HCT116 (cell line): ENCODE measurements at regions not wholly inside any gene's neighbourhood (a gene's known extent, or its start where the extent isn't known, plus 50 kb on each side); places are given as distances from the start of the nearest gene placed in this dataset.

Source experiments
- ATAC-seq: fragments of 200-7000 bp; cut with Tn5 transposase; 2 replicates; pipeline ENCODE4 v1.9.1; 2020; ENCODE audit warnings: mild to moderate bottlenecking, moderate library complexity
- BruUV-seq: library from RNA; stranded (reverse); fragments of 400-500 nt; replicated peaks from 2 replicates; lab custom pipeline; 2021; lab: Mats Ljungman, UMichigan
- CTCF ChIA-PET: fragments of 300-600 bp; sonication (Branson Sonifier 250); formaldehyde crosslinking; loops from one replicate; lab custom pipeline; 2021; ENCODE audit warnings: antibody characterized with exemption; lab: Charles Lee
- POLR2A ChIA-PET: fragments of 300-600, 350-600 bp; sonication (Branson Sonifier 250); formaldehyde crosslinking; loops from one replicate; lab custom pipeline; 2021; ENCODE audit warnings: antibody characterized with exemption; lab: Charles Lee
- RAD21 ChIA-PET, 2 experiments: fragments of 300-600 bp; sonication (Branson Sonifier 250); formaldehyde crosslinking; loops; one replicate each; lab custom pipeline; 2023; ENCODE audit warnings: low total read pairs in 2 of 2; ENCODE audit not compliant: uncharacterized antibody in 2 of 2, unreplicated experiment in 2 of 2, low non-redundant PET in 1 of 2; lab: Charles Lee
- DNase-seq: peaks from one replicate; pipeline ENCODE4 v3.0.0-alpha.2; 2010; ENCODE audit warnings: low read depth, low spot score
- H2AFZ ChIP-seq: fragments of 200-600 bp; shearing (Covaris generic), sonication (generic); 2 replicates; pipeline ENCODE4 v1.6.1; 2017; ENCODE audit warnings: low read depth, mixed run types, mixed read lengths, antibody characterized with exemption, low read length; ENCODE audit not compliant: poor library complexity, severe bottlenecking
- H3K27ac ChIP-seq: 2 replicates; pipeline ENCODE4 v1.5.1; 2012; ENCODE audit warnings: low read depth, low read length
- H3K27me3 ChIP-seq: fragments of 200-600 bp; sonication (generic); 2 replicates; pipeline ENCODE4 v1.6.1; 2016; ENCODE audit warnings: mixed run types, low read length, mixed read lengths; ENCODE audit not compliant: insufficient read depth
- H3K36me3 ChIP-seq, 2 experiments: fragments of 200-500 bp in 1 of 2; fragments of 200-600 bp in 1 of 2; sonication (Bioruptor generic) in 1 of 2; sonication (generic) in 1 of 2; 2 replicates each; pipeline versions ENCODE4 v1.5.1 to v1.6.1; 2014 to 2016; ENCODE audit warnings: low read length in 2 of 2, inconsistent platforms in 1 of 2, mixed read lengths in 1 of 2, mixed run types in 1 of 2; ENCODE audit not compliant: insufficient read depth in 2 of 2, control insufficient read depth in 1 of 2
- H3K4me1 ChIP-seq, 2 experiments: fragments of 200-600 bp in 1 of 2; sonication (generic) in 1 of 2; 2 replicates each; pipeline versions ENCODE4 v1.5.1 to v1.6.1; 2012 to 2017; ENCODE audit warnings: low read length in 2 of 2, inconsistent platforms in 1 of 2, mild to moderate bottlenecking in 1 of 2, mixed read lengths in 1 of 2, mixed run types in 1 of 2, moderate library complexity in 1 of 2; ENCODE audit not compliant: insufficient read depth in 2 of 2, control insufficient read depth in 1 of 2
- H3K4me2 ChIP-seq: fragments of 200-600 bp; sonication (generic); 2 replicates; pipeline ENCODE4 v1.6.1; 2017; ENCODE audit warnings: mixed run types, low read length, mixed read lengths
- H3K4me3 ChIP-seq, 2 experiments: fragments of 200-600 bp in 1 of 2; sonication (generic) in 1 of 2; replicated peaks in 1 of 2; 2 replicates each; pipeline ENCODE4 v1.5.1; 2011 to 2016; ENCODE audit warnings: low read length in 2 of 2, control low read depth in 1 of 2, low read depth in 1 of 2, mild to moderate bottlenecking in 1 of 2, mixed read lengths in 1 of 2, mixed run types in 1 of 2
- H3K79me2 ChIP-seq: fragments of 200-600 bp; sonication (generic); 2 replicates; pipeline ENCODE4 v1.6.1; 2017; ENCODE audit warnings: mild to moderate bottlenecking, mixed run types, low read length, moderate library complexity, mixed read lengths; ENCODE audit not compliant: insufficient read depth
- H3K9ac ChIP-seq: fragments of 200-600 bp; sonication (generic); 2 replicates; pipeline ENCODE4 v1.6.1; 2016; ENCODE audit warnings: low read length, mixed read lengths
- H3K9me2 ChIP-seq: fragments of 200-600 bp; sonication (generic), shearing (Covaris generic); 2 replicates; pipeline ENCODE4 v1.6.1; 2017; ENCODE audit warnings: mixed run types, mild to moderate bottlenecking, moderate library complexity; ENCODE audit not compliant: insufficient read depth
- H3K9me3 ChIP-seq, 2 experiments: fragments of 200-500 bp in 1 of 2; fragments of 200-600 bp in 1 of 2; sonication (Bioruptor generic) in 1 of 2; sonication (generic) in 1 of 2; 2 replicates each; pipeline ENCODE4 v1.6.1; 2014 to 2017; ENCODE audit warnings: low read length in 2 of 2, mixed read lengths in 2 of 2, inconsistent platforms in 1 of 2, low read depth in 1 of 2, mild to moderate bottlenecking in 1 of 2, mixed run types in 1 of 2, moderate library complexity in 1 of 2; ENCODE audit not compliant: control insufficient read depth in 1 of 2, insufficient read depth in 1 of 2
- H4K20me1 ChIP-seq: fragments of 200-600 bp; sonication (generic), shearing (Covaris generic); 2 replicates; pipeline ENCODE4 v1.6.1; 2017; ENCODE audit warnings: mixed run types, mild to moderate bottlenecking, moderate library complexity; ENCODE audit not compliant: insufficient read depth
- CBX3 ChIP-seq: IDR thresholded peaks from 2 replicates; pipeline ENCODE4 v1.6.1; 2012; ENCODE audit warnings: low read depth
- EZH2phosphoT487 ChIP-seq: fragments of 200-600 bp; IDR thresholded peaks from 2 replicates; pipeline ENCODE4 v1.6.1; 2018; ENCODE audit warnings: antibody characterized with exemption, borderline replicate concordance
- POLR2AphosphoS5 ChIP-seq: IDR thresholded peaks from 2 replicates; pipeline ENCODE4 v1.6.1; 2011; ENCODE audit warnings: mild to moderate bottlenecking, low read depth, low read length, moderate library complexity
- SRF ChIP-seq: IDR thresholded peaks from 2 replicates; pipeline ENCODE4 v1.6.1; 2012; ENCODE audit warnings: low read depth
- intact Hi-C: fragments of 100-400 bp; cut with micrococcal nuclease; formaldehyde crosslinking; loops from 2 replicates; pipeline ENCODE4 v1.10.0; 2022

- Histone ChIP-seq H3K9ac (no peak overlapping the region), H3K79me2 (no peaks in the 10 kb centered on the region), H3K4me2 (no peak overlapping the region), H3K4me1 (no peaks in the 10 kb centered on the region), H3K4me3 (no peak overlapping the region), H3K9me2 (no peaks in the 10 kb centered on the region), H4K20me1 (no peaks in the 10 kb centered on the region), H3K27me3 (no peaks in the 10 kb centered on the region), H3K9me3 (no peaks in the 10 kb centered on the region), H3K27ac (no peak overlapping the region), H3K36me3 (no peaks in the 10 kb centered on the region), H2AFZ (no peak overlapping the region)
- TF ChIP-seq POLR2AphosphoS5 = no peak
- TF ChIP-seq CBX3 = no peak
- no peak for TF ChIP-seq SRF
- intact Hi-C loops = no loop called here
- RAD21 ChIA-PET = no interaction called here
- no TSS peak for BruUV-seq
- no peak for ATAC-seq
- POLR2A ChIA-PET = no interaction called here
- CTCF ChIA-PET = no interaction called here
- no peak for DNase-seq
Measured at GRCh38 chr1:113255038-113255719, 135.1 kb upstream of the MAGI3 start.

GRCh38 chr1:113255720-113256347 lies 134.5 kb upstream of the MAGI3 start:
- Histone ChIP-seq H3K9ac (no peak overlapping the region), H3K4me2 (no peak overlapping the region), H3K9me2 (no peaks in the 10 kb centered on the region), H3K27me3 (no peaks in the 10 kb centered on the region), H2AFZ (no peak overlapping the region), H3K27ac (no peak overlapping the region), H3K4me3 (no peak overlapping the region), H3K9me3 (no peaks in the 10 kb centered on the region), H4K20me1 (no peaks in the 10 kb centered on the region), H3K36me3 (no peaks in the 10 kb centered on the region), H3K79me2 (no peaks in the 10 kb centered on the region), H3K4me1 (no peaks in the 10 kb centered on the region)
- ChIA-PET RAD21 (no interaction called here), CTCF (no interaction called here), POLR2A (no interaction called here)
- DNase-seq (no peak), ATAC-seq (no peak)
- intact Hi-C loops = no loop called here
- BruUV-seq = no TSS peak
- no peak for TF ChIP-seq EZH2phosphoT487
